ENCODE measurements at regions not wholly inside any gene's neighbourhood (a gene's known extent, or its start where the extent isn't known, plus 50 kb on each side); places are given as distances from the start of the nearest gene placed in this dataset.
"Not testable (repeated sequence)": the region's sequence is repeated elsewhere in the genome, so short reads cannot be mapped to it uniquely, and the experiment has no call there.

GRCh38 chr21:36260030-36260787 is 59.8 kb upstream of the MORC3 start:
- DNase-seq = peak; percentile 53
- no peak overlapping the region for H2AK5ac ChIP-seq (ENCODE audit: low read length)
- no peak overlapping the region for H4K8ac ChIP-seq (ENCODE audit: low read depth, low read length)
- no peak overlapping the region for H2BK120ac ChIP-seq (ENCODE audit: low read depth, low read length)
- no peak overlapping the region for H3K4me3 ChIP-seq (ENCODE audit: low read length)
- no peak overlapping the region for H3K56ac ChIP-seq (ENCODE audit: low read length)
- H3K4ac ChIP-seq (ENCODE audit: low read depth, low read length) = no peak overlapping the region
- no peaks in the 10 kb centered on the region for H3K79me2 ChIP-seq (ENCODE audit: control insufficient read depth, insufficient read depth, low read length)
- WGBS (ENCODE audit: extremely low coverage, insufficient coverage, low lambda C conversion rate) = no CpG with 5 or more reads among the region's 10 CpGs
- no peaks in the 10 kb centered on the region for H3K4me1 ChIP-seq (ENCODE audit: control insufficient read depth, low read depth, low read length)
- H3K27me3 ChIP-seq (ENCODE audit: insufficient read depth, low read length, poor library complexity) = no peaks in the 10 kb centered on the region
- H3K9ac ChIP-seq (ENCODE audit: low read length) = no peak overlapping the region
- no peak overlapping the region for H2BK15ac ChIP-seq (replicated peaks; ENCODE audit: low read depth)
- no peak overlapping the region for H3K23ac ChIP-seq (ENCODE audit: low read length)
- no peak overlapping the region for H3K27ac ChIP-seq (ENCODE audit: low read depth, low read length)
- no peaks in the 10 kb centered on the region for H3K79me1 ChIP-seq (ENCODE audit: low read length)
- H4K5ac ChIP-seq (ENCODE audit: low read length) = no peak overlapping the region
- no peak overlapping the region for H3K4me2 ChIP-seq (ENCODE audit: low read length)
- no peak overlapping the region for H3K18ac ChIP-seq (ENCODE audit: low read length)
- H3K36me3 ChIP-seq (ENCODE audit: control insufficient read depth, insufficient read depth, low read length) = no peaks in the 10 kb centered on the region
- no peak overlapping the region for H2BK5ac ChIP-seq (ENCODE audit: low read length)

- Histone ChIP-seq H3K79me1 (ENCODE audit: low read length) (no peaks in the 10 kb centered on the region), H2BK5ac (ENCODE audit: low read length) (no peak overlapping the region)
- no CpG with 5 or more reads among the region's 5 CpGs for WGBS (ENCODE audit: extremely low coverage, insufficient coverage, low lambda C conversion rate)
Measured at GRCh38 chr21:36260802-36261201, 59.2 kb upstream of the MORC3 start.

GRCh38 chr21:36261459-36261858 is 58.5 kb upstream of the MORC3 start:
- H2BK120ac ChIP-seq (ENCODE audit: low read depth, low read length) = no peak overlapping the region
- H3K36me3 ChIP-seq (ENCODE audit: control insufficient read depth, insufficient read depth, low read length) = no peaks in the 10 kb centered on the region
- no peak overlapping the region for H4K5ac ChIP-seq (ENCODE audit: low read length)
- H2BK15ac ChIP-seq (replicated peaks; ENCODE audit: low read depth) = no peak overlapping the region
- H3K4me2 ChIP-seq (ENCODE audit: low read length) = no peak overlapping the region
- no peaks in the 10 kb centered on the region for H3K79me2 ChIP-seq (ENCODE audit: control insufficient read depth, insufficient read depth, low read length)
- no peaks in the 10 kb centered on the region for H3K79me1 ChIP-seq (ENCODE audit: low read length)
- no peak overlapping the region for H3K4me3 ChIP-seq (ENCODE audit: low read length)
- no peaks in the 10 kb centered on the region for H3K27me3 ChIP-seq (ENCODE audit: insufficient read depth, low read length, poor library complexity)
- no CpG with 5 or more reads among the region's 5 CpGs for WGBS (ENCODE audit: extremely low coverage, insufficient coverage, low lambda C conversion rate)
- H2AK5ac ChIP-seq (ENCODE audit: low read length) = no peak overlapping the region
- no peak overlapping the region for H4K8ac ChIP-seq (ENCODE audit: low read depth, low read length)
- H3K18ac ChIP-seq (ENCODE audit: low read length) = no peak overlapping the region
- H3K4ac ChIP-seq (ENCODE audit: low read depth, low read length) = no peak overlapping the region
- H3K56ac ChIP-seq (ENCODE audit: low read length) = no peak overlapping the region
- no peaks in the 10 kb centered on the region for H3K4me1 ChIP-seq (ENCODE audit: control insufficient read depth, low read depth, low read length)
- no peak overlapping the region for H2BK5ac ChIP-seq (ENCODE audit: low read length)
- no peak overlapping the region for H3K23ac ChIP-seq (ENCODE audit: low read length)
- no peak overlapping the region for H3K9ac ChIP-seq (ENCODE audit: low read length)
- no peak for DNase-seq
- H3K27ac ChIP-seq (ENCODE audit: low read depth, low read length) = no peak overlapping the region

More at GRCh38 chr21:36260802-36261201, 59.2 kb upstream of the MORC3 start:
- Histone ChIP-seq H3K4me1 (ENCODE audit: control insufficient read depth, low read depth, low read length) (no peaks in the 10 kb centered on the region), H2BK120ac (ENCODE audit: low read depth, low read length) (no peak overlapping the region), H2AK5ac (ENCODE audit: low read length) (no peak overlapping the region), H3K4me3 (ENCODE audit: low read length) (no peak overlapping the region), H3K23ac (ENCODE audit: low read length) (no peak overlapping the region), H4K5ac (ENCODE audit: low read length) (no peak overlapping the region), H3K27ac (ENCODE audit: low read depth, low read length) (no peak overlapping the region), H3K56ac (ENCODE audit: low read length) (no peak overlapping the region), H3K27me3 (ENCODE audit: insufficient read depth, low read length, poor library complexity) (no peaks in the 10 kb centered on the region), H3K4ac (ENCODE audit: low read depth, low read length) (no peak overlapping the region), H3K79me2 (ENCODE audit: control insufficient read depth, insufficient read depth, low read length) (no peaks in the 10 kb centered on the region), H3K36me3 (ENCODE audit: control insufficient read depth, insufficient read depth, low read length) (no peaks in the 10 kb centered on the region), H3K4me2 (ENCODE audit: low read length) (no peak overlapping the region), H2BK15ac (replicated peaks; ENCODE audit: low read depth) (no peak overlapping the region), H3K9ac (ENCODE audit: low read length) (no peak overlapping the region), H3K18ac (ENCODE audit: low read length) (no peak overlapping the region), H4K8ac (ENCODE audit: low read depth, low read length) (no peak overlapping the region)
- DNase-seq = no peak

GRCh38 chr21:36263797-36264196 is 56.2 kb upstream of the MORC3 start:
- no peak overlapping the region for H4K5ac ChIP-seq (ENCODE audit: low read length)
- H3K27me3 ChIP-seq (ENCODE audit: insufficient read depth, low read length, poor library complexity) = no peaks in the 10 kb centered on the region
- no peak overlapping the region for H3K4ac ChIP-seq (ENCODE audit: low read depth, low read length)
- H3K4me3 ChIP-seq (ENCODE audit: low read length) = no peak overlapping the region
- H3K4me1 ChIP-seq (ENCODE audit: control insufficient read depth, low read depth, low read length) = no peaks in the 10 kb centered on the region
- no peaks in the 10 kb centered on the region for H3K79me1 ChIP-seq (ENCODE audit: low read length)
- H3K4me2 ChIP-seq (ENCODE audit: low read length) = no peak overlapping the region
- no peak overlapping the region for H2BK5ac ChIP-seq (ENCODE audit: low read length)
- H3K79me2 ChIP-seq (ENCODE audit: control insufficient read depth, insufficient read depth, low read length) = no peaks in the 10 kb centered on the region
- H4K8ac ChIP-seq (ENCODE audit: low read depth, low read length) = no peak overlapping the region
- no peak overlapping the region for H3K18ac ChIP-seq (ENCODE audit: low read length)
- no peak overlapping the region for H2BK15ac ChIP-seq (replicated peaks; ENCODE audit: low read depth)
- no peaks in the 10 kb centered on the region for H3K36me3 ChIP-seq (ENCODE audit: control insufficient read depth, insufficient read depth, low read length)
- H2BK120ac ChIP-seq (ENCODE audit: low read depth, low read length) = no peak overlapping the region
- no peak overlapping the region for H3K27ac ChIP-seq (ENCODE audit: low read depth, low read length)
- no peak overlapping the region for H2AK5ac ChIP-seq (ENCODE audit: low read length)
- no CpG with 5 or more reads among the region's 8 CpGs for WGBS (ENCODE audit: extremely low coverage, insufficient coverage, low lambda C conversion rate)
- H3K9ac ChIP-seq (ENCODE audit: low read length) = no peak overlapping the region
- no peak for DNase-seq
- no peak overlapping the region for H3K56ac ChIP-seq (ENCODE audit: low read length)
- H3K23ac ChIP-seq (ENCODE audit: low read length) = no peak overlapping the region

DNA sequence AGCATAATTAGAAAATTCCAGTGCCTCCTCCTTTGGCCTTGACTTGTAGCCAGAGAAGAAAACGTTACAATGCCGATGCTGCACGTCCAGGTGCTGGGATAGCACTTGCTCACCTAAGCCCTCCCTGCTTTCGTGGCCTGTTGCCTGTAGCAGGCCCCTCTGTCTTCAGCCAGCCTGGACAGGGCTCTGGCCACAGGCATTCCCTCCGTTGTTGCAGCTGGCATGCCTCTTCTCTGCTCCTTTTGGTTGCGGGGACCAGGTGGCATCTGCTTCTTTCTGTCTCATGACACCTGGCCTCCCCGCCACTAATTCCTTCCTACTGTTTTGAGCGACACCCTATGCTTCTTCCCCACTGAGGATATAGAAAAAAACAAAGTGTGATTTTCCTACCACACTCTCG is 54.6 kb upstream of the MORC3 start:
- H3K4me1 ChIP-seq (ENCODE audit: control insufficient read depth, low read depth, low read length) = no peaks in the 10 kb centered on the region
- H3K56ac ChIP-seq (ENCODE audit: low read length) = no peak overlapping the region
- no CpG with 5 or more reads among the region's 9 CpGs for WGBS (ENCODE audit: extremely low coverage, insufficient coverage, low lambda C conversion rate)
- H3K79me2 ChIP-seq (ENCODE audit: control insufficient read depth, insufficient read depth, low read length) = no peaks in the 10 kb centered on the region
- no peak overlapping the region for H3K4me2 ChIP-seq (ENCODE audit: low read length)
- H3K27me3 ChIP-seq (ENCODE audit: insufficient read depth, low read length, poor library complexity) = no peaks in the 10 kb centered on the region
- no peak overlapping the region for H3K27ac ChIP-seq (ENCODE audit: low read depth, low read length)
- H3K9ac ChIP-seq (ENCODE audit: low read length) = no peak overlapping the region
- H4K5ac ChIP-seq (ENCODE audit: low read length) = no peak overlapping the region
- H3K79me1 ChIP-seq (ENCODE audit: low read length) = no peaks in the 10 kb centered on the region
- H4K8ac ChIP-seq (ENCODE audit: low read depth, low read length) = no peak overlapping the region
- no peak overlapping the region for H2BK15ac ChIP-seq (replicated peaks; ENCODE audit: low read depth)
- DNase-seq = no peak
- H3K4ac ChIP-seq (ENCODE audit: low read depth, low read length) = no peak overlapping the region
- no peak overlapping the region for H3K18ac ChIP-seq (ENCODE audit: low read length)
- no peak overlapping the region for H3K23ac ChIP-seq (ENCODE audit: low read length)
- no peaks in the 10 kb centered on the region for H3K36me3 ChIP-seq (ENCODE audit: control insufficient read depth, insufficient read depth, low read length)
- H2AK5ac ChIP-seq (ENCODE audit: low read length) = no peak overlapping the region
- no peak overlapping the region for H2BK5ac ChIP-seq (ENCODE audit: low read length)
- H3K4me3 ChIP-seq (ENCODE audit: low read length) = no peak overlapping the region
- no peak overlapping the region for H2BK120ac ChIP-seq (ENCODE audit: low read depth, low read length)

DNA sequence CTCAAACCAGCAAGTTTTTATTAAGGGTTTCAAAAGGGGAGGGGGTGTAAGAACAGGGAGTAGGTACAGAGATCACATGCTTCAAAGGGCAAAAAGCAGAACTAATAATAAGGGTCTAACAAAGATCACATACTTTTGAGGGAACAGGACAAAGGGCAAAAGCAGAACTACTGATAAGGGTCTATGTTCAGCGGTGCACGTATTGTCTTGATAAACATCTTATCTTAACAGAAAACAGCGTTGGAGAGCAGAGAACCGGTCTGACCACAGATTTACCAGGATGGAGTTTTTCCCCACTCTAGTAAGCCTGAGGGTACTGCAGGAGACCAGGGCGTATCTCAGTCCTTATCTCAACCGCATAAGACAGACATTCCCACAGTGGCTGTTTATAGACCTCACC is 52.2 kb upstream of the MORC3 start:
- not testable (repeated sequence) for H2BK120ac ChIP-seq (ENCODE audit: low read depth, low read length); H3K27me3 ChIP-seq (ENCODE audit: insufficient read depth, low read length, poor library complexity); H2BK15ac ChIP-seq (replicated peaks; ENCODE audit: low read depth); H3K79me1 ChIP-seq (ENCODE audit: low read length); H3K9ac ChIP-seq (ENCODE audit: low read length); H2AK5ac ChIP-seq (ENCODE audit: low read length); H2BK5ac ChIP-seq (ENCODE audit: low read length); H3K4me2 ChIP-seq (ENCODE audit: low read length); H3K18ac ChIP-seq (ENCODE audit: low read length); H4K5ac ChIP-seq (ENCODE audit: low read length); H3K27ac ChIP-seq (ENCODE audit: low read depth, low read length); H3K4me1 ChIP-seq (ENCODE audit: control insufficient read depth, low read depth, low read length); H3K4me3 ChIP-seq (ENCODE audit: low read length); H4K8ac ChIP-seq (ENCODE audit: low read depth, low read length); H3K23ac ChIP-seq (ENCODE audit: low read length); H3K36me3 ChIP-seq (ENCODE audit: control insufficient read depth, insufficient read depth, low read length); H3K79me2 ChIP-seq (ENCODE audit: control insufficient read depth, insufficient read depth, low read length); H3K4ac ChIP-seq (ENCODE audit: low read depth, low read length); H3K56ac ChIP-seq (ENCODE audit: low read length)
- no CpG with 5 or more reads among the region's 6 CpGs for WGBS (ENCODE audit: extremely low coverage, insufficient coverage, low lambda C conversion rate)
- peak; percentile 5 for DNase-seq
